HG03039 (cell line): ENCODE measurements at regions not wholly inside any gene's neighbourhood (a gene's known extent, or its start where the extent isn't known, plus 50 kb on each side); places are given as distances from the start of the nearest gene placed in this dataset.
A peak's percentile ranks its signal among the peaks of the same experiment; 100 is the strongest.

Source experiments
- ATAC-seq: cut with Tn5 transposase; IDR thresholded peaks from one replicate; pipeline ENCODE4 v1.9.1; 2021; ENCODE audit warnings: mild to moderate bottlenecking, moderate library complexity; ENCODE audit not compliant: unreplicated experiment

- no peak for ATAC-seq
Measured at GRCh38 chr2:163373496-163373895, 362.3 kb downstream of the FIGN start.

DNA sequence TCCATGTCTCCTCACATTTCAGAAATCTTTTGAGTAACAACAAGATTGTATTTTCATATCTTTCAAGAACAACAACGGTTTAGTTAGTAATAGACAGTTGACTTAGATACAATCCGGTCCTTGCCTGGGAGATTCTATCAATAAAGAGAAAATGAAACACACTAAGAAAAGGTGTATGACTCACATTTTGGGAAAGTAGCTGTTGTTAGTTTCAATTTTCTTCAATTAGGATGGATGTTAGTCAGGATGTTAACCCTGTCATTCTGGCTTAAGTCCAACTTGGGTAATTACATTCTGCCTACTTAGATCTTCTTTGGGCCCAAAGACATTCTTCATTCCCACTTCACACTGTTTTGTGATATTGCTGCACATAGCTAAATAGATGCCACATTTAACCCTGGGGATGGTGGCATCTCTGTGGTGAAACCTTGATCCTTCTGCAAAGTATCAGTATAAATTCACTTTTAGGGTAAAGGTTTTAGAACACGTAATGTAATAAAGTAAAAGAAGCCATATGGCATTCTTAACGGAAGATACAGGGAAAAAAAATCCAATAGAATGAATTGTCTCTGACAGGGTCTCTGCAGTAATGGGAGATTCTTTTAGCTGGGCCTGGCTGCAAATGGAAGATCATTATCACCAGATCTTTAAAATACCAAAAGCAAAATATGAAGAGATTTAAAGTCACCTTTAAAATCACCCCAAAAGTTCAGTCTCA lies 365.5 kb downstream of the FIGN start:
- no peak for ATAC-seq

DNA sequence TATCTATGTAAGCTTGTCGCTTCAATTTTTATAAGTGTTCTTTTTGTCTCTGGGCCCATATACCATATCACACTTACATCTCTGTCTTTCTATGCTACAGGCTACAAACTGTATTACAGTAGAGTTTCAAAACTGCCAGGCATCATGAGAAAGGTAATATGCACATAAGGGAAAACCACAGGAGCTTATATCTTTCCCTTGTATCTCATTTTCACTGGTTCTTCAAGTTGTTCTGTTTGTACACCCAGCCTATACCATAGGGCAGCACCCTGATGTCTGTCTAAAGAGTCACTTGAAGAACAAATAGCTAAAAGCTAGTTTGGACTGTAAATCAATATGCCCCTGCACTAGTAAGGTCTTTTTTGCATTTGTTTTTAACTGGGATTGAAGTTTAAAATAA lies 366.7 kb downstream of the FIGN start:
- no peak for ATAC-seq

DNA sequence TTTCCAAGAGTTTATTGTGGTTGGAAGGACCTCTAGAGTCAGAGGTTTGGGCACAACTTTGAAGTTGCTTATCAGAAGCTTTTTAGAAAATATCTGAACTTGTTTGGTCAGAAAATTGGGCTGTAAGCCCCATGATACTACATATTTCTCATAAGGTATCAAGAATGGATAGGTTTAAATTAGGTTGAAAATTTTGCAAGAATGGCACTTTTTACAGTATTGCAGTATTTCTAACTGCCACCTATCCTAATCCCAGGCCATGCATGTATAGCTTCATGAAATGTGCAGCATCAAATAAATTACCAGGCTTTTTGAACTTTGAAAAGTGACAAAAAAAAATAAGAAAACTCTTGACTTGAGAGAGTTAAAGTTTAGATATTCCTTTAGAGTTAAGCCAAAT lies 367.2 kb downstream of the FIGN start:
- no peak for ATAC-seq

DNA sequence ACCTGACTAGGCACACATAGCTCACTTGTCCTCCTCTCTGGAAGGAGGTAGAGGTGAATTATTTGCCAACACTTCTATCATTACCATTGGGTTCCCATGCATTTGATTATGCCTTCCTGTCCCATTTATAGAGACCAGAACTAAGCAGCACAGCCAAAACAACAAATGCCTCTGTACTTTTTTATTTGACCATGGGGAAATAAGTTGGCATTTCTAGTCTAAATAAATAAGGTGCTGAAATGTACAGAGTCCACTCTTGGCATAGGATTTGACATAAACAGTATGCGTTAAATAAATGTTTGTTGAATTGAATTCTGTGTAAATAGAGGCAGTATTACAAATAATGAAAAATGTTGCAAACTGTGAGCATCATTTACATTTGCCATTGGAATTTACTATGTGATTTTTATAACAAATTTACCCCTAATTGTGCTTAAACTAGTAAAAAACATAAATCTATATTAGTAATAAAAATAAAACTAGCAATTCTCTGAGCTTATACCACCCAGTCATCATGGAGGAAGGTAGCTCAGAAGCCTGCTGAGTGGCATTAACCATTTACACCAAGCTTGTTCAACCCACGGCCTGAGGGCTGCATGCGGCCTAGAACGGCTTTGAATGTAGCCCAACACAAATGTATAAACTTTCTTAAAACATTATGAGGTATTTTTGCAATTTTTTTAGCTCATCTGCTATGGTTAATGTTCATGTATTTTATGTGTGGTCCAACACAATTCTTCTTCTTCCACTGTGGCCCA lies 367.8 kb downstream of the FIGN start:
- ATAC-seq = no peak

GRCh38 chr2:163364736-163365135 lies 371.1 kb downstream of the FIGN start:
- no peak for ATAC-seq

GRCh38 chr2:163353551-163353950 lies 382.3 kb downstream of the FIGN start:
- ATAC-seq = no peak

- ATAC-seq = no peak
Measured at GRCh38 chr2:163351966-163352365, 383.8 kb downstream of the FIGN start.

- ATAC-seq = no peak
Measured at GRCh38 chr2:163351143-163351542, 384.7 kb downstream of the FIGN start.

GRCh38 chr2:163348857-163349380 lies 386.9 kb downstream of the FIGN start:
- ATAC-seq = no peak

DNA sequence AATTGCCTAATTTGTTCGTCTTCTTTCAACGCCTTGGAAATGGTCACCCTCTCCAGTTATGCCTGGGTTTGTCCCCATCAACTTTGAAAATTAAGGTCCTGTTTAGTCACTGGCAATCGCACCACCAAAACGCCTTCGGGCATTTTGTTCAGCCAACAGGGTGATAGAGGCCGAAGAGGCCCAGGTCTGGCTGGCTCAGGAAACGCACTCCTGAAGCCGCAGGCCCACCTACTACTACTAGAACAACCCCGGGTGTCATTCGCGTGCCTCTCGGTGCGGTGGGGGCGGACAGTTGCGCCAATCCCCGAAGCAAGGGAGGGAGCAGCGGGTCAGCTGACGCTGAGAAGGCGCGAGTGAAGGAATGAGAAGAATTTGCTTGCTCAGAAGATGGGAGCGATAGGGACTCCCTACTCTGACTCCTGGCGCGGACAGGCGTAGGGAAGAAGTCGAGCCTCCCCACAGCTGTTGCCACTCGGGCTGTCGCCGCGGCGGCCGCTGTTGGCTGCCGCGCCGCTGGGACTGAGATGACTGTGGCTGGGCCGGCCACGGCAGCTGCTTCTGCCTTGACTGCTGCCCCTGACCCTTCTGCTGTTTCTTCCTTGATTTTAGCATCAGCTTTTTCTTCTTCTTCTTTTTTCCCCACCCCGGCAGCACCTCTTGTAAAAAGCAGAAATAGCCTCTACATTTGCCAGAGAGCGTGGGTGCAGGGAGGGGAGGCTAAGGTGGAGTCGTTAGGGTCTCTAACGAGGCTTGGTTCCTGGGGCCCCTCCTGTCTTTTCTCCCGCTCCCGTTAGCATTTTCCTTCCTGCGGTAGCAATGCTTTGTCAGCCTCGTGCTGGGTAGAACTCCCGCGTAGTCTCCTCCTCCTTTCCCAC lies 387.6 kb downstream of the FIGN start:
- peak; percentile 54 for ATAC-seq

GRCh38 chr2:163345795-163346573 lies 389.8 kb downstream of the FIGN start:
- peak; percentile 74 for ATAC-seq

- no peak for ATAC-seq
Measured at GRCh38 chr2:163343316-163343715, 392.5 kb downstream of the FIGN start.

- no peak for ATAC-seq
Measured at GRCh38 chr2:163341426-163341825, 394.4 kb downstream of the FIGN start.

GRCh38 chr2:163338270-163338669 lies 397.5 kb downstream of the FIGN start:
- no peak for ATAC-seq

GRCh38 chr2:163324677-163325076 lies 411.1 kb downstream of the FIGN start:
- no peak for ATAC-seq

DNA sequence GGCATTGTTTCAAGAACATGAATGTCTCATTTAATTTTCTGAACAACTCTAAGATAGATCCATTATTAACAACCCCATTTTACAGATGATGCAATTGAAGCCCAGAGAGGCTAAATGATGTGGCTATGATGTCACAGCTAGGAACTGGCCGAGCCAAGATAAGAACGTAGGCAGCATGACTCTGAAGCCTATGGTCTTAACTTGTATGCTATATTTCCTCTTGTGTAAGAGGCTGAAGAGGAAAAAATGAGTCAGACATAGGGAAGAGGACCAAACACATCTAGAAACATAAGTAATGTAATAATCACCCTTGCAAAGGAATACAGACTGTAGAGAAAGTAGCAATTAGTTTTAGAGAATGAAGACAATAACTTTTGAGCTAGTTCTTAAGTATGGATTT lies 416.8 kb downstream of the FIGN start:
- no peak for ATAC-seq

DNA sequence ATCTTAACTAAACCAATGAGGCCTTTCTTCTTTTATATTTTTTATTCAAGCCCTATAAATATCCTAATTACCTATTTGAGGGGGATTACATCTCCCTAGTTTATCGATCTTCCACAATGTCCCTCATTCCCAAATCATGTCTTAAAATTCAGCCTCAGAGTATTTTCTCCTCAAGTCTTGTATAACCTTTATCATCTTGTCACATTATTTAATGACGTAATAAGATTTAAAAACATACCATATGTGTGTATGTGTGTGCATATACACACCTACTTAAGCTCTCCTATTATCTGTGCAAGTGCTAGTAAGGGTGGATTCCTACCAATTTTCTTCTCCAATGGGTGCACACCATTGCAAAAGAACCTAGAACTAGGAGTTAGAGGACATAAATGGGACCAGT lies 421.1 kb downstream of the FIGN start:
- ATAC-seq = no peak

DNA sequence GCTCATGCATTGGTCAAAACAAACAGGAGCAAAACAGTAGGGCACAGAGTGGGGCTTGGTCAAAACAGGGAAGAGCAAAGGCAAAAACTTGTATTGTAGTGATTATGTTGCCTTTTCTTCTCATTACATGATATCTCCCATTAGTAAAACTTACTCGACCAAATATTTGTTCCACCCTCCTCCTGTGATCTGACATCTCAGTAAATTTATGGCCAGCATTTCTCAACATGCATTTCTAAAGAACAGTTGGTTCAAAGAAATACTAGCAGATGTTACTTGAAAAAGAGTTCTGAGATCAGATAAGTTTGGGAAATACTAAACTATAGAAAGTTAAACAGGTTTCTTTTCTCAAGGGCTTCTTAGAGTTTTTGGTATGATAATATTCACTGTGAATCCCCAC lies 423.1 kb downstream of the FIGN start:
- ATAC-seq = no peak

GRCh38 chr2:163306647-163307046 lies 429.2 kb downstream of the FIGN start:
- ATAC-seq = no peak

DNA sequence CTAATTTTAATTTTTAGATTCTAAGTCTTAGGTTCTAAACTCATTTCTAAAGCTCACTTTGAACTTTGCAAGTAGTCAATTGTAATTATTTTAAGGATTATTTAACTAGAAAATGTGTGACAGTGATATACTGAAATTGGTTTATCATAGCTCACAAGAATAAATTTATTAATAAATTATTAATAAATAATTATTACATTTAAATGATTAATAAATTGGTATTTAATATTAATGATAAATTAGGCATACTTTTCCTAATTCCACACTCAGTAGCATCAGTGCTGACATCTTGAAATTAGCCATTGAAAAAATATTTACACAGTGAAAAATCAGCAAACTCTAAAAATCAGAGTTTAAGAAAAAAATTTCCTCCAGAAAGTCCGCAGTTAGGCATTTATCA lies 433.7 kb downstream of the FIGN start:
- ATAC-seq = no peak
